ENCODE measurements at regions not wholly inside any gene's neighbourhood (a gene's known extent, or its start where the extent isn't known, plus 50 kb on each side); places are given as distances from the start of the nearest gene placed in this dataset.
A peak's percentile ranks its signal among the peaks of the same experiment; 100 is the strongest.

GRCh38 chr5:56346741-56347535, 113.8 kb upstream of the ANKRD55 start (continued):
- TF ChIP-seq ZNF512B (CRISPR knock-in tag; IDR thresholded peaks at IDR 0.05; ENCODE audit: borderline replicate concordance) (no peak), MLX (CRISPR knock-in tag; IDR thresholded peaks at IDR 0.05) (peak; percentile 46; the same call in 1 of the 2 replicates), ISL2 (CRISPR knock-in tag; IDR thresholded peaks at IDR 0.05) (no peak; the same call in 1 of the 2 replicates), PAXIP1 (CRISPR knock-in tag; conservative IDR thresholded peaks at IDR 0.05) (peak; percentile 57), XBP1 (CRISPR knock-in tag; IDR thresholded peaks at IDR 0.05) (no peak), FOXO1 (CRISPR knock-in tag; IDR thresholded peaks at IDR 0.05) (peak; percentile 85; the same call in 1 of the 2 replicates), SATB2 (CRISPR knock-in tag; IDR thresholded peaks at IDR 0.05) (no peak), KAT8 (CRISPR knock-in tag; IDR thresholded peaks at IDR 0.05) (peak; percentile 46; the same call in 1 of the 2 replicates), ZNF18 (CRISPR knock-in tag; IDR thresholded peaks at IDR 0.05; ENCODE audit: insufficient replicate concordance) (no peak), ZNF597 (CRISPR knock-in tag; IDR thresholded peaks at IDR 0.05) (no peak), ZNF782 (CRISPR knock-in tag; IDR thresholded peaks at IDR 0.05; ENCODE audit: borderline replicate concordance) (no peak), ZNF784 (CRISPR knock-in tag; IDR thresholded peaks at IDR 0.05; ENCODE audit: borderline replicate concordance) (no peak), MED1 (CRISPR knock-in tag; IDR thresholded peaks at IDR 0.05) (peak; percentile 78), FOSL1 (CRISPR knock-in tag; IDR thresholded peaks at IDR 0.05; ENCODE audit: borderline replicate concordance) (peak; percentile 79; the same call in 1 of the 2 replicates), MBNL3 (CRISPR knock-in tag; conservative IDR thresholded peaks at IDR 0.05) (no peak), ZMYM3 (CRISPR knock-in tag; IDR thresholded peaks at IDR 0.05) (no peak), NFE2L2 (IDR thresholded peaks at IDR 0.05; ENCODE audit: low read length) (no peak), GABPA (IDR thresholded peaks at IDR 0.05; ENCODE audit: low read depth, low read length) (no peak), GABPA (CRISPR knock-in tag; IDR thresholded peaks at IDR 0.05; ENCODE audit: low read depth) (0 out of 2 replicates have a peak, but pooled peaks have one; percentile 16)

Data from HepG2 (cell line).